ENCODE measurements at regions not wholly inside any gene's neighbourhood (a gene's known extent, or its start where the extent isn't known, plus 50 kb on each side); places are given as distances from the start of the nearest gene placed in this dataset.

DNA sequence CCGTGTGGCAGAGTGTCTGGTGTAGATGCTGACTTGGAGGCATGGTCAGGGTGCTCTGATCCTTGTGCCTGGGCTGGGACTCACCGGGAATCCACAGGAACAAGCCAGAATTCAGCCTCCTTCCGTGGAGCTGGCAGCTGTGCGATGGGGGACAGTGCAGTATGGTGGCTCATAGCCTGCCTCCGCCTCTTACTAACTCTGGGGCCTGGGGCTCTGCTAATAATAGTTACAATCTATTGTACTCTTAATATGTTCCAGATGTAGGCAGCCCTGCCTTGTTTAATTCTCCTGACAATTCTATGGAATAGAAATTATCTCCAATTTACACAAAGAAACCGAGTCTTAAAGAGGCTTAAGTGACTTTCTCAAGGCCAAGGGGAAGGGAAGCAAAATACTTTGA is 77.6 kb downstream of the PCDH1 start:
- in situ Hi-C loops (cut with HindIII; ENCODE audit: low sequenced_read_pairs), result no loop called here

GRCh38 chr5:141799507-141800167 is 78.6 kb downstream of the PCDH1 start:
- in situ Hi-C loops (cut with HindIII; ENCODE audit: low sequenced_read_pairs), result no loop called here

GRCh38 chr5:141797425-141797824 is 80.8 kb downstream of the PCDH1 start:
- in situ Hi-C loops (cut with HindIII; ENCODE audit: low sequenced_read_pairs), result no loop called here

DNA sequence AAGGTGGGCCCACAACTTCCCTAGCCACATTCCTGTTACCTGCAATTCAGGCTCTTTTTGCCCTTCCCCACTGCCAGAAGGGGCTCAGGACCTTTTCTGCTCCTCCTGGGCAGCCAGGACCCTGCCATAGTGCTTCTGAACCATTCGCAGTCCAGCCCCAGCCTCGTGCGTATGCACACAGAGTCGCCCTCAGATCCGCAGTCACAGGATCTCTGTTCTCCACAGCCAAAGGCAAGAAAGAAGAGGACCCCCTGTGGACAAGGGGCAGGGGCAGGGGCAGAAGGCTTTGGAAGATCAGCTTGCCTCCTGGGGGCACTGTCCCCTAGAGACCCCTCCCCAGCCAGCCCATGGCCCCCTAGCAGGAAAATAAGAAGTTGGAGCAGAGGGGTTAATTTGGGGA is 82.8 kb downstream of the PCDH1 start:
- in situ Hi-C loops (cut with HindIII; ENCODE audit: low sequenced_read_pairs), result no loop called here

DNA sequence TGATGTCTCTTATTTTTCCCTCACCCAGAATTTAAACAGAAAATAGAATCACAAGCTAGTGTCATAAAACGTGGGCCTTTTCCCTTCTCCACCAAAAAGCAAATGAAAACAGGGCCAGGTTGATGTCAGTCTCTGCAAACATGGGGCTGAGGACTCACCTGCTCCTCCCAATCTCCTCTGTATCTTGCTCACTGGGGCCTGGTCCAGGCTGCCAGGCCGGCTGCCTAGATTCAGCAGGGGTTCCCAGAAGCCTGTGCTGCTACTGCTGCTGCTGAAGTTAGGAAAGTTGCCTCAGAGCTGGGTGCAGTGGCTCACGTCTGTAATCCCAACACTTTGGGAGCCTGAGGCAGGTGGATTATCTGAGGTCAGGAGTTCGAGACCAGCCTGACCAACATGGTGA is 84.3 kb downstream of the PCDH1 start:
- in situ Hi-C loops (cut with HindIII; ENCODE audit: low sequenced_read_pairs), result no loop called here

- in situ Hi-C loops (cut with HindIII; ENCODE audit: low sequenced_read_pairs), result no loop called here
Measured at GRCh38 chr5:141793403-141793802, 84.8 kb downstream of the PCDH1 start.

DNA sequence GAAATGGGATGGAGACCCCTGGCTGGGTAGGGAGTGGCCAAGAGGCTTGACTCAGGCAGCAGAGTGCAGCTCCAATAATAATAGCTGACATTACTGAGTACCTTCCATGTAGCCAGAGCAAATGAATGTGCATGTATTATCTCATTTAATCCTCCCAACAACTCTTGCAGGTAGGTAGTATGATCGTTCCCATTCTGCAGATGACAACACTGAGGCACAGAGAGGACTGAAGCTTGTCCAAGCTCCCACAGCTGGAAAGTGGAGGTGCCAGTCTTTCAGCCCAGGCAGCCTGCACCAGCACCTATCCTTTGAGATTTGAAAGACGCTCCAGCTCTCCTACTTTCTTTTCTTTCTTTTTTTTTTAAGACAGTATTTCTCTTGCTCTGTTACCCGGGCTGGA is 87.6 kb downstream of the PCDH1 start:
- in situ Hi-C loops (cut with HindIII; ENCODE audit: low sequenced_read_pairs), result no loop called here

GRCh38 chr5:141789330-141789729 is 88.9 kb downstream of the PCDH1 start:
- in situ Hi-C loops (cut with HindIII; ENCODE audit: low sequenced_read_pairs), result no loop called here

GRCh38 chr5:141788296-141788970 is 89.8 kb downstream of the PCDH1 start:
- in situ Hi-C loops (cut with HindIII; ENCODE audit: low sequenced_read_pairs), result no loop called here

- in situ Hi-C loops (cut with HindIII; ENCODE audit: low sequenced_read_pairs), result no loop called here
Measured at GRCh38 chr5:141787376-141787775, 90.8 kb downstream of the PCDH1 start.

GRCh38 chr5:141786700-141787099 is 91.5 kb downstream of the PCDH1 start:
- in situ Hi-C loops (cut with HindIII; ENCODE audit: low sequenced_read_pairs), result no loop called here

- in situ Hi-C loops (cut with HindIII; ENCODE audit: low sequenced_read_pairs), result no loop called here
Measured at GRCh38 chr5:141785711-141786110, 92.5 kb downstream of the PCDH1 start.

DNA sequence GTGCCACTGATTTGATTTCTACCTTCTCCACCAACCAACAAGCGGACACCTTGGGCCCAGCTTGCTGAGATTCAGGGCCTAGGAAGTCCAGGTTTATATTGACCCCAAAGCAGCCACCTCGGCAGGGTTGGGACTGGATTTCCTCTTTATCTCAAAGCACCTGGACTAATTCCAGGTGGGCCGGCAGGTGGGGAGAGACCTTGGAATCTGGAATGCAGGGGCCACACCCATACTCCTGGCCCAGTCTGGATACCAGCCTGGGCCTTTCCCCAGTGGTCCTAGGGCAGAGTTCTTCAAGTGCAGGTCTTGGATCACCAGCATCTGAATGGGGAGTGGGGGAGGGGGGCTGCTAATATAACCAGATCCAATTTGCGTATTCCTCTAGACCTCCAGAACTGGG is 93.1 kb downstream of the PCDH1 start:
- in situ Hi-C loops (cut with HindIII; ENCODE audit: low sequenced_read_pairs), result no loop called here

DNA sequence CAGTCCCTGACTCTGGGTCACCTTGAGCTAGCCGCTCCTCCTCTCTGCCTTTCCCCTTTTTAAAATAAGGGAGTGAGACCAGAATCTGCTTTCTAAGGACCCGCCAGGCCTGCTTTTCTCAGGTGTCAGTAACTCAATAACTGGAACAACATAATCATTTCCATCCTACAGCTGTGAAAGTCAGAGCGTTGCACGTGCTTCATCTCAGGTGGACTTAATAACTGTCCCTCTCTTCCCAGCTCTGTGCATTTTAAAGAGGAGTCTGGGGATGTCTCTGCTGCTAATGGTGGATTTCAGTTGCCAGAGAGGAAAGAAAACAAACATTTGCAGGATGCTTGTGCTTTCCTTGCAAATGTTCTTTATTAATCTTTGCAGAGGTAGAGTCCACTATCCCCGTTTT is 93.7 kb downstream of the PCDH1 start:
- in situ Hi-C loops (cut with HindIII; ENCODE audit: low sequenced_read_pairs), result no loop called here

GRCh38 chr5:141783947-141784296 is 94.3 kb downstream of the PCDH1 start:
- in situ Hi-C loops (cut with HindIII; ENCODE audit: low sequenced_read_pairs), result no loop called here

GRCh38 chr5:141783005-141783946 is 94.9 kb downstream of the PCDH1 start:
- in situ Hi-C loops (cut with HindIII; ENCODE audit: low sequenced_read_pairs), result no loop called here

DNA sequence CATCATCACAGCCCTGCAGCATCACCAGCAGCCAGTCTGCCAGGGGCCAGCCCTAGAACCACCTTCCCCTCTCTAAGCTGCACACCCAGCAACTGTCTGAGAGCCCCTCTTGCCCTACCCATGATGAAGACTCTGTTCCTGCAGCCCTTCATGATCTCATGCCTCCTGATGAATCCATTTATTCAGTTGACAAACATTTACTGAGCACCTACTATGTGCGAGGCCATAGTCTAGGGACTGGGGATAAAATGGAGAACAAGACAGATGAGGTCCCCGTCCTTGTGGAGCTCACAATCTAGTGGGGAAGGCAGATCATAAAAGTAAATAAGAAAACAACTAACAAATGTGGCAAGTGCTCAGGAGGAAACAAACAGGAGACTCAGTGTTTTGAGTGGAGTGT is 96.3 kb downstream of the PCDH1 start:
- in situ Hi-C loops (cut with HindIII; ENCODE audit: low sequenced_read_pairs), result no loop called here

DNA sequence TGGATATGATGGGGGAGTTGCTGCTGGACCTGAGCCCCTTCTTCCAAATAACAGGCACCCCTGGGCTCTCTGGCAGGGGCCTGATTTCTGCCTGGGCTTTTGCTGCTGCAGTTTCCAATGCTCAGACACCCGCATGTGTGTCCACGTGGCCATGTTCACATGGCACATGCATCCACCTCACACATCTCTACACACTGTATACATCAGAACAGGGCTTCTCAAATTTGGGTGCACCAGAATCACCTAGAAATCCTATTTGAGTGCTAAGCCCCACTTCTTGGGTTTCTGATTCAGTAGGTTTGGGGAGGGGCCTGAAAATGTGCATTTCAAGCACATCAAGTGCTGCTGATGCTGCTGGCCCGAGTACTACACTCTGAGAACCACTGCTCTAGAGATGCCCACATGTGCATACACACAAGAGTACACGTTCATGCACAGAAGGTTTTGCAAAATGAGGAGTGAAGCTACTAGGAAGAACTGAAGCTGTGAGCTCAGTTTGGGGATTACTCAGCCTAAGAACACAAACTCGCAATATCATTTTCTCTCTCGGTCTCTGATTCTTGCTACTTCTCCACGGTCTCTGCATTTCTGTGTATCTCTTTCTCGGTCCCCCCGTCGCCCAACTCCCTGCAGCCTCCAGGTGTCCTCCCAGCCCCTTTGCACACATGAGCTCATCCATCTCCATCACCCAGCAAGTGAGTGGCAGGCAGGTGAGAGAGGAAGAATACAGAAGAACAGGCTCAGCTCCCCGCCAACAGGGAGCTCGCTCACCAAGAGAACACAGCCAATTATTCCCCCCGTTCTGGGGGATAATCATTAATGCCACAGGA is 97.0 kb downstream of the PCDH1 start:
- in situ Hi-C loops (cut with HindIII; ENCODE audit: low sequenced_read_pairs), result no loop called here

- in situ Hi-C loops (cut with HindIII; ENCODE audit: low sequenced_read_pairs), result no loop called here
Measured at GRCh38 chr5:141780240-141780951, 97.8 kb downstream of the PCDH1 start.

GRCh38 chr5:141779503-141779973 is 97.5 kb upstream of the ARAP3 start:
- in situ Hi-C loops (cut with HindIII; ENCODE audit: low sequenced_read_pairs), result no loop called here
